Left cardiac atrium (tissue), 4 donors: ENCODE measurements at regions not wholly inside any gene's neighbourhood (a gene's known extent, or its start where the extent isn't known, plus 50 kb on each side); places are given as distances from the start of the nearest gene placed in this dataset.
"Not testable (repeated sequence)": the region's sequence is repeated elsewhere in the genome, so short reads cannot be mapped to it uniquely, and the experiment has no call there.

ENCODE experiments used
- ATAC-seq, 2 donors: fragments of 200-7000 bp; cut with Tn5 transposase; one replicate each; pipeline ENCODE4 v1.9.1; 2020; ENCODE audit warnings: mild to moderate bottlenecking in 2 of 2, moderate library complexity in 2 of 2
- DNase-seq: peaks from one replicate; pipeline ENCODE4 v3.0.0-alpha.2; 2020
- intact Hi-C, 2 donors: fragments of 100-400 bp; cut with DNase I; formaldehyde crosslinking; loops; one replicate each; pipeline versions ENCODE4 v1.14.1 to v1.15.1; 2022 to 2023
- donor health status: DM: no; HTN: yes; CAD: no.
- donor health status: DM: no; HTN: yes; CAD: no; lungs with severe emphysema.
- donor health status: DM: yes; HTN: yes; CAD: no.
- donor health status: Dilated cardiomyopathy.

DNA sequence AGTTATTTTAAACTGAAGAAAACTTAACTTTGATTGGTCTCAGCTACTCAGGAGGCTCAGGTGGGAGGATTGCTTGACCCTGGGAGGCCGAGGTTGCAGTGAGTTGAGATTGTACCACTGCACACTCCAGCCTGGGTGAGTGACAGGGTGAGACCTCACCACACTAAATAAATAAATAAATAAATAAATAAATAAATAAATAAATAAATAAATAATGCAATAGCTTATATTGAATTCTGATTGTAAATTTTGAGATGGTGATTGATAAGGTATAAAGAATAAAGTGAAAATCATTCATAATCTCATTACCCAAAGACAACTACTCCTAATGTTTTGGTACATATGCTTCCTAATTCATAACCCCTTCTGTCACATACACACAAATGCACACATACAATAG lies 58.1 kb downstream of the TUBA3C start:
- intact Hi-C loops, result no loop called here
- ATAC-seq, result no peak
- DNase-seq, result no peak

DNA sequence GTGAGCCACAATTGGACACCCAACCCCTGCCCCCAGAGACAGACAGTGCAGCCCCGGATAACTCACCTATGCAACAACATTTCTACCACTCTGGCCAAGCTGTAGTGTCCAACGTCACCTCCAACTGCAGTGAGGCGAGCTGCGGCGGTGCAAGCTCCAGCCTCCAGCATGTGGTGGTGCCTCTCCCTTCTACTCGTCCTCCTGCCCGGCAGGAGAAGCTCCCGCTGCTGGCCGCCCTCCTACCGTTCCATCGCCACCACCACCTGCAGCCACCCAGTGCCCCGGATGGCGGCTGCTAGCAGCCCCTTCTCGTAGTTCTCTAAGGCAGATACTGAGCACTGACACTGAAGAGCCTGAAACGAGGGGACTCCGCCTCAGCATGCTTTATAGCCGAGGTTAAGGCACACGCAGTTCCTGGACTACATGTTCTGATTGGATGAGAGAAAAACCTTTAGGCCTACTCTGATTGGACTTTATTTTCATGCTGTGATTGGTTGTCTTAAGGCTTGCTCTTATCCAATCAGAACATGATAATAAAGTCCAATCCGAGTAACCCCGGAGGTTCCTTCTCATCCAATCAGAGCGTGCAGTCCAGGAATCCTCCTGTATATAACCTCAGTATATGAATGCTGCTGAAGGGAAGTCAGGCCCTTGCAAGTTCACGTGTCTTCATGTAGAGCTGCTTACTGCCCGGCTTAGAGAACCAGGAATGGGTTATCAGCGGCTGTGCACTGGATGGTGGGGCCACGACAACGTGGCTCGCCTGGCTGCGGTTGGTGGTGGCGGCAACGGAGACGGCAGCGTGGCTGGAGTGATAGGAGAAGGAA lies 63.5 kb downstream of the TUBA3C start:
- DNase-seq, result no peak
- no peak for ATAC-seq
- intact Hi-C loops, result no loop called here

DNA sequence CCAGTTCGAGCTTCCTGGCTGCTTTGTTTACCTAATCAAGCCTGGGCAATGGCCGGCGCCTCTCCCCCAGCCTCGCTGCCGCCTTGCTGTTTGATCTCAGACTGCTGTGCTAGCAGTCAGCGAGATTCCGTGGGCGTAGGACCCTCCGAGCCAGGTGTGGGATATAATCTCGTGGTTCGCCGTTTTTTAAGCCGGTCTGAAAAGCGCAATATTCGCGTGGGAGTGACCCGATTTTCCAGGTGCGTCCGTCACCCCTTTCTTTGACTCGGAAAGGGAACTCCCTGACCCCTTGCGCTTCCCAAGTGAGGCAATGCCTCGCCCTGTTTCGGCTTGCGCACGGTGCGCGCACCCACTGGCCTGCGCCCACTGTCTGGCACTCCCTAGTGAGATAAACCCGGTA lies 72.4 kb downstream of the TUBA3C start:
- intact Hi-C loops, ATAC-seq, DNase-seq: not testable (repeated sequence)

DNA sequence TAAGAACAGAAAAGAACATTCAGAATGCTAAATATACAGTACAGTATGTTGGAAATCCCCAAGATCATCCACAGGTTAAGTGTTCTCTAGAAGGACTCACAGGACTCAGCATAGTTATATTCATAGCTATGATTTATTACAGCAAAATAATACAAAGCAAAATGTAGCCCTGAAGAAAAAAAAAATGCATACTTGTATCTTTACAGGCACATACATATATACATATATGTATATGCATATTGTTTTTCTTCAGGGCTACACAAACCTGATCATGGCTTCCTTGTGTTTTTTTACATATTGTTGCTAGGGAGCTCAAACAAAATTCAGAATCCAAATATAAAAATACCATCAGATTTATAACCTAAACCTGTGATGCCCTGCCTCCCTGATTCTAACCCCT lies 78.5 kb downstream of the TUBA3C start:
- DNase-seq, result no peak
- ATAC-seq, result no peak
- intact Hi-C loops, result no loop called here

DNA sequence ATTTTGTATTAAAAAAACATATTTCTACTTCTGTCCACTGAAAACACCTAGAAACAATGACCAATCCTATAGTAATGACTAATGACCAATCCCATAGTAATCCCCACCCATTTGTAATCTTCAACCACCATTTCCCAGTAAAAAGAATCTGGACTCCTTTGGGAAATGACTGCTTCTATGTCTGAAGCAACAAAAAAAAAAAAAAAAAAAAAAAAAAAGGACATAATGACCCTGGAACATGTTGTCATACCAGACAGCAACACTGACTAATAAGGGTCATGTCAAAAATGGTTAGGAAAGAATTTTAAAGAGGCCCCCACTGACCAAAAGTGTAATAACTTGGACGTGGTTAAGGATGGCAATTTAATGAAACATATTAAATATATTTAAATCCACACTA lies 88.3 kb downstream of the TUBA3C start:
- ATAC-seq (no peak), DNase-seq (no peak)
- intact Hi-C loops, result no loop called here

DNA sequence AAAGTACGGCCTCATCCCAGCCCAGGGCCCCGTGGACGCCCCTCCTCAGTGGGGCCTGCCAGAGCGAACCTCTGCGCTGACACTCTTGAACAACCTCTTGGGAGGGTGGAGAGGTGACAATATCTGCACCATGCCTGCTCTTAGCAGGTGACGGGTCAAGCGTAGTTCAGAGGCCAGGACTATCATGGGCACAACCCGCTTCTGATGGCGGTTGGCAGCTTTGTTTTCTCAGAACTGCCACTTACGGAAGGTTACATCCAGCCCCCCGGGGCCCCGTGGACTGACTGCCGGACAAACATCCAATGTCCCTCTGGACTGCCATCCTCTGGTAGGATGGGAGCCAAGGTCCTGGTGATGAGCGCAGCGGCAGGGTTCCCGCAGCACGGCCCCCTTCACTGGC lies 91.1 kb downstream of the TUBA3C start:
- ATAC-seq, result no peak
- intact Hi-C loops, result no loop called here
- DNase-seq, result no peak

DNA sequence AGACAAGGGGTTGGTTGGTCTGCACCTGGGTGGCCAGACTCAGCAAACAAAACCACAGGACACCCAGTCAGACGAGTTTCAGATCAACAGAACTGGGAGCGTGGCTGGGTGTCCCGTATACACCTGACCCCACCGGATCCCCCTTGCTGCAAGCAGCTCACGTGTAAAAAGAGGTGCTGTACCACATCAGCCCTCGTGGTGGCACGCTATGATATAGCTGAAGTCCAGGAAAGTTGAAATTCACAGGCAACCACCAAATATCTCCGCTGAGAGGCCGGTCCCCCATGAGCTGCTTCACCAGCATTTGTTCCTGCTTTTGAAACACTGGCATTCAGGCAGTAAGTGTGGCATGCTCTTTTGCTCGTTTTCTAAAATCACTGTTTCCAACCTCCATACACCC lies 92.3 kb downstream of the TUBA3C start:
- no peak for ATAC-seq
- intact Hi-C loops, result no loop called here

DNA sequence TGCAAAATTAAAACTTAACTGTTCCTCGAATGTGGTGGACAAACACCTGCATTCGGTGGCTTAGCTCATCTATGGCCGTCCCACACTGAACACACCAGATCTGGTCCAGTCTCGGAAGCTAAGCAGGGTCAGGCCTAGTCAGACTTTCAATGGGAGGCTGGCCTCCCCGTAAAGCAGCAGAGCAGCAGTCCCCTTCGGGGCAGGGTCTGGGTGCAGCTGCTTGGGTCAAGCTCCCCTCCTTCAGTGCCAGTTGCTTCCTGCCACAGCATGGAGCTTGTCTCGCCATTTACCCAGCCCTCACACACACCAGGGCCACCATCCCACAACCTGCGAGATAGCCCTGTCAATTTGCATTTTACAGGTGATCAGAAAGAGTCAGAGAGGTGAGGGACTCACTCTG lies 93.2 kb downstream of the TUBA3C start:
- no peak for DNase-seq
- intact Hi-C loops, result no loop called here
- no peak for ATAC-seq

More for the DNA sequence above, 92.3 kb downstream of the TUBA3C start:
- no peak for DNase-seq

DNA sequence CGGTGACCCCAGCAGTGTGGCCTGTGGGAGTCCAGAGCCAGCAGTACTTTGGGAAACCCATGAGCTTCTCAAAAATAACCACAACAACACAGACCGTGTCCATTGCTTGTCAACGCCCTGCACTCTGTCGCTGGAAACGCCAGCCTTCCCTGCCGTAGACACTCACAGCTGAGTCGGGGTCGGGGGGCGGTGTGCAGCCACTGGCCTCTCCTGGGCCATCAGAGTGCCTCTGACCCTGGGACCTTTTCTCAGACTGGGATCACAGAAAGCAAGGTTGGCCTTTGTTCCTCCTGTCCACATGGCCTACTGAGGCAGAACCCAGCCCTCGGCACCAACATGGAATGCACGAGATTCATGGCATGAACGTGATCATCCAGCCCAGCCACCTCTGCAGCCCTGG lies 95.7 kb downstream of the TUBA3C start:
- intact Hi-C loops, result no loop called here
- ATAC-seq (no peak), DNase-seq (no peak)

DNA sequence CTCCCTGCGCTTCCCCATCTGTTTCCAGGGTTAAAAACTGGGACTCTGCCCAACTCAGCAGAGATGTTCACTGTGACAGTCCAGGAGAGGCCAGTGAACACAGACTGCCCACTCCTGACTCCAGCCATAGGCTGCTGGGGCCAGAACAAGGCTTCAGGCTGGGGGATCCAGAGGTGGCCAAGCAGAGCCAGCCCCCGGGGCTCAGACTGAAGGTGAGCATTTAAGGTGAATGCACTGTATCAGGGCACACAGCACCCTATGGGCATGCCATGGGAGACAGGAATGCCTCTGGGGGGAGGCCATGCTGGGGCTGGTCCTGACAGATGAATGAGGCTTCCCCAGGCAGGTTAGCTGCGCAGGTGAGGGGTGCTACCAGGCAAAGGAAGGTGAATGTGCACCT lies 96.4 kb downstream of the TUBA3C start:
- intact Hi-C loops, result no loop called here
- DNase-seq (no peak), ATAC-seq (no peak)

DNA sequence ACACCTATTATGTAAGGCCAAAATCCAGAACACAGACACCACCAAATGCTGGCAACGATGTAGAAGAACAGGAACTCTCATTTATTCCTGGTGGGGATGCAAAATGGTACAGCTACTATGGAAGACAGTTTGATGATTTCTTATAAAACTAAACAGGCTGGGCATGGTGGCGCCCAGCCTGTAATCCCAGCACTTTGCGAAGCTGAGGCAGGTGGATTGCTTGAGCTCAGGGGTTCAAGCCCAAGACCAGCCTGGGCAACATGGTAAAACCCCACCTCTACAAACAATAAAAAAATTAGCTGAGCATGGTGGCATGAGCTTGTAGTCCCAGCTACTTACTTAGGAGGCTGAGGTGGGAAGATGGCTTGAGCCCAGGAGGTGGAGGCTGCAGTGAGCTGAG lies 98.3 kb downstream of the TUBA3C start:
- DNase-seq, result no peak

DNA sequence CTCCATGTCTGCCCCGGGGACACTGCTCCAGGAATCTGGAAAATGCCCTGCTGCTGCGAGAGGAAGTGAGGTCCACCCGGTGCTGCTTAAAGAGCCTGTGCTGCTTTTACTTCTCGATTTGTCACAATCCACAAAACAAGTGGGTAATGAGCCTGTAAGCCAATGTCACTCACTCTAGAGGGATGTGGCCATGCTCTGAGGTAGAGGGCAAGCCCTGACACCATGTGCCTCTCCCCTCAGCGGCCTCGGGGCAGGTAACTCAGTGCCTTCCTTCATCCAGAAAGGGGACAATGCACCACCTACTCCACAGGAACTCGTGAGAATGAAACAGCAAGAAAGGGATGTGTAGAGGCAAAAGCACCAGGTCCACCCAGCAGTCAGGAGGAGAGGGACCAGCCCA lies 106.2 kb downstream of the TUBA3C start:
- ATAC-seq, result no peak
- no peak for DNase-seq
- intact Hi-C loops, result no loop called here

More for the DNA sequence above, 98.3 kb downstream of the TUBA3C start:
- intact Hi-C loops, result no loop called here
- ATAC-seq, result no peak

DNA sequence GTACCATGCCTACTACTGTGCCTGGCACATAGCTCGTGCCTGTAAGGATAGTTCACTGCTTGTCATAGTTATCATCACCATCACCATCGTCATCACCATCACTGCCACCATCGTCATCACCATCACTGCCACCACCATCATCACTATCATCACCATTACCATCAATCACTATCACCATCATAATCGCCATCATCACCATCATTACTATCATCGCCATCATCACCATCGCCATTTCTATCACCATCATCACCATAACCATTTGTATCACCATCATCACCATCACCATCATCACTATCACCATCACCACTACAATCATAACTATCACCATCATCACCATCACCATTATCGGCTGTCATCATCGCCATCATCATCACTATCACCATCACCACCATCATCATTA lies 107.1 kb downstream of the TUBA3C start:
- DNase-seq, result no peak
- ATAC-seq, result no peak
- intact Hi-C loops, result no loop called here

DNA sequence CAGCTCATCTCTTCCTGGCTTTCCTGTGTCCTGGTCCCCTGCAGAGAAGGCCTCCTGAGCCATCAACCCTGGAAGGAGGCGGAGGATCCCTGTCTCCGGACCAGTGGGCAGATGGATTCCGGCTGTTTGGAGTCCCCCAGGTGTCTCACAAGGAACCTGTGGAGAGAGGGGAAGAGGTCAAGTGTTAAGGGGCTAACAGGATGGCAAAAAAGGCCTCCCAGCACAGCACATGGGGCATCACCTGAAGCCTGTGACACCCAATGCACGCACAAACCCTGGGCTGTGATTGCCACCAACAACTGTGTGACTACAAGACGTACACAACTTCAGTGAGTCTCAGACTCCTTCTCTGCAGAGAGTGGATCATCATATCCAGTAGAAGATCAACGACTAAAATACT lies 107.5 kb downstream of the TUBA3C start:
- ATAC-seq, intact Hi-C loops, DNase-seq: not testable (repeated sequence)

DNA sequence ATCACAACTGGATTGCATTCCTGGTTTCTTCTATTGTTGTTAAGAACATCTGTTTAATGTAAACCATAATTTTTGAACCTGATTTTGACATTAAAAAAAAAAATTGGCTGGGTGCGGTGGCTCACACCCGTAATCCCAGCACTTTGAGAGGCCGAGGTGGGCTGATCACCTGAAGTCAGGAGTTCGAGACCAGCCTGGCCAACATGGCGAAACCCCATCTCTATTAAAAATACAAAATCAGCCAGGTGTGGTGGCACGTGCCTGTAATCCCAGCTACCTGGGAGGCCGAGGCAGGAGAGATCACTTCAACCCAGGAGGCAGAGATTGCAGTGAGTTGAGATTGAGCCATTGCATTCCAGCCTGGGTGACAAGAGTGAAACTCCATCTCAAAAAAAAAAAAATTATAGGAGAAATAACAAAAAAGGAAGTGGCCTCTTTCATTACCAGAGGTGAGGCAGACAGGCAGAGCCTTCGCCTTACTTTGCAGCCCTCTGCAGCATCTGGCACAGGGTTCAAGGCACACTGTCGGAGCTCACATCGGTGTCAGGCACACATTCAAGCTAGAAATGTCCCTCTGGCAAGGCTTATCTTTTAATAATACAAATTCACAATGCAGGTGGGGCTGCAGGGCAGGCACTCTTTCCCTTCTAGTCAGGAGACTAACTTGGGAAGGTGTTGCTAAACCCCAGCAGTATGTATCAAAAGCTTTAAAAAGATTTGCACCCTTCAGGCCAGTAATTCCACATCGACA lies 108.5 kb downstream of the TUBA3C start:
- intact Hi-C loops, DNase-seq, ATAC-seq: not testable (repeated sequence)

DNA sequence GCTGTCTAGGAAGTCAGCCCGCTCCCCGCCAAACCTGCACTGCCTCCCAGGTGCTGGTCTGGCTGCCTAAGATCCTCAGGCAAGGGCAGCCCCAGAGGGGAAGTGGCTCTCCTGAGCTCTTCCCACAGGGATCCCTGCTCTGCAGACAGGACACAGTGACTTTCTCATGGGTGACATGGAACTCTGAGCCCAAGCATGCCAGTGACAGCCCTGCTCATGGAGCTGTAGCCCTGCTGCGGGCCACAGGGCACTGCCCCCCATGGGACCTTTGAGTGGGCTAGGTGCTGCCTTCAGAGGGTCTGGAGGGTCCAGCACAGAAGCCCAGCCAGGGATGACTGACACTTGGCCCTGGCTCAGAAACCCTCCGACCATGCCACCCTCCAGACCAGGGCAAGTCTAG lies 109.1 kb downstream of the TUBA3C start:
- ATAC-seq (no peak), DNase-seq (no peak)
- intact Hi-C loops, result no loop called here

DNA sequence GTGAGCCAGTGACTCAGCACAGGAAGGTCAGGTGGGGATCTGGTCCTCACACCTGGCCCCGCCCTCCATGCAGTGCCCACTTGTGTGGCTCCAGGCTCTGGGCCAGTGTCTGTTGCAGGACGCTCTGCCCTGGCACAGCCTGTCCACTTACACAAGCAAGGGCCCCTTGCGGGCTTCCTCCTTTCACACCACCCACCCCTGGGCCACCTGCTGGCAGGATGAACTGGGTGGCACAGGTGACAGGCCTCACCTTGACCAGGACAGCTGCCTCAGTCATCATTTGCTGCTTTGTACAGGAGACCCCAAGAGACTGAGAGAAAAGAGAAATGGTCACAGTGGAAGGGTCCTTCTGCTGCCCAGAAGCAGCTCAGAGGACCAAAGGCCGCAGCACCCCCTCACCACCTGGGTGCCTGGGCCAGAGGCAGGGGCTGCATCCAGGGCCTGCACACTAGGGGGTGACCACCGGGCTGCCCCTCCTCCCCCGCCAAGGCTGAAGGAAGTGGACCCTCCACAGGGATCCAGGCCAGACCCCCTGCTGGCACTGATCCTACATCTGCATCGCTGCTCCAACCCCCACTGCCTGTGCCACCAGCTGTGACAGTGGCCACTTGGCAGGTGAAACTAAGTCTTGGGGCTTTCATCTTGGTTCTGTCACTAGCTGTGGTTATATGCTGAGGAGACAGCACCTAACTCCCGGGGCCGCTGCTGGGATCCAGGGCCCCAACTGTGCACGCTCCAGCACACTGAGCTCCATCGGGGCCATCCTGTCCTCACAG lies 110.3 kb downstream of the TUBA3C start:
- no peak for ATAC-seq
- no peak for DNase-seq
- intact Hi-C loops, result no loop called here

DNA sequence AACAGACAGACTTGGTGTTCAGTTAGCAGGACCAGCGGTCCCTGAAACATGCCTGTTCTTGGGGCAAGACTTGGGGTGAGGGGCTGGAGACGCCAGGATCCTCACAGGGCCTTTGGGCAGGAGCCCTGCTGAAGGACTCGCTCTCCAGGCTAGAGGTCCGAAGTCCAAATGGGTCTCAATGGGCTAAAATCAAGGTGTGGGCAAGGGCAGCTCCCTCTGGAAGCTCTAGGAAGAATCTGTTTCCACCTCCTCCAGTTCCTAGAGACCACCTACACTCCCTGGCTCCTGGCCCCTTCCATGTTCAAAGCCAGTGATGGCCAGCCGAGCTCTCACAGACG lies 111.3 kb downstream of the TUBA3C start:
- ATAC-seq (no peak), DNase-seq (no peak)
- intact Hi-C loops, result no loop called here

DNA sequence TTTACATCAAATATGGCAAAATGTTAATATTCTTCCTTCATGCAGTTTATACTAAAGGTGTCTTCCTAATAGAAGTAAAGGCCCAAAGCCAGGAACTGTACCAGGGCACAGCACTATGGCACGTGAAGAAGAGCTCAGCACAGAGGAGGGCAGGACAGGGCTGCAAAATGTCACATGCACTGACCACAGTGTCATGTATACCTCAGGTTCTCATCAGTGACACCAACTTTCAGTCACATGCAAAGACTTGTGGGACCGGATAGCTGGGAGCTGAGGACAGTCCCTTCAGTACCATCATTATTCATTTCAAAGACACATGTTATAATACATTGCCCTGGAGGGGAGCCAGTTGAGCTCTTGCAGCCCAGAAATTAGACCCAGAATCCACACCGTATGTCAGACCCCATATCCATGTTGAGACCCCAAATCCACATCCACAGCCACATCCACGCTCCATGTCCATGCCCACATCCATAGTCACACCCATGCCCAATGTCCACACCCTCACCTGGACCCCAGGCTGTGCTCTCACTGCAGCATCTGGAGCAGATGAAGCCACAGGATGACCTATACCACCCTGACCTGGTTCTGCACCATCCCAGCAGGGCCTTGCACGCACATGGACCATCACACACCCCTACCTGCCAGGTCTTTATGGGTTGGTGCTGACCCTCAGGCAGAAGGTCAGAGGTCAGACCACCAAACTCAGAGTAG lies 111.8 kb downstream of the TUBA3C start:
- ATAC-seq (no peak), DNase-seq (no peak)
- intact Hi-C loops, result no loop called here

DNA sequence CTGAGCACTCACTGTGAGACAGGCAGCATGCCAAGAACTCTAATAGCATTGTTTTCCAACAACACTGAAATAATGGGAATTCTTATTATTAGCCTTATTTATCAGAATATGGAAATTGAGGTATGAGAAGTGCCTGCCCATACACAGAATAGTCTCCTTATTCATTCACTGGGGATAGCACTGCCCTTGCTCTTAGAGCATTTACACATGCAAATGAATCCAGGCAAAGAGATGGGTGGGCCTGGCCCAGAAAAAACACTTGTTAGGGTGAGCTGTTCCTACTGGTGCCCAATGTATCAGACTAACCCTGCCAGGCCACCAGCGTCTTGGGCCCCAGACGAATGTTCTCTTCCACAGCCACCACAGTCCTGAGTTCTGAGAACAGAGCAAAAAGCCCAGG lies 112.9 kb downstream of the TUBA3C start:
- no peak for ATAC-seq
- no peak for DNase-seq
- intact Hi-C loops, result no loop called here
